ENCODE measurements at regions not wholly inside any gene's neighbourhood (a gene's known extent, or its start where the extent isn't known, plus 50 kb on each side); places are given as distances from the start of the nearest gene placed in this dataset.

DNA sequence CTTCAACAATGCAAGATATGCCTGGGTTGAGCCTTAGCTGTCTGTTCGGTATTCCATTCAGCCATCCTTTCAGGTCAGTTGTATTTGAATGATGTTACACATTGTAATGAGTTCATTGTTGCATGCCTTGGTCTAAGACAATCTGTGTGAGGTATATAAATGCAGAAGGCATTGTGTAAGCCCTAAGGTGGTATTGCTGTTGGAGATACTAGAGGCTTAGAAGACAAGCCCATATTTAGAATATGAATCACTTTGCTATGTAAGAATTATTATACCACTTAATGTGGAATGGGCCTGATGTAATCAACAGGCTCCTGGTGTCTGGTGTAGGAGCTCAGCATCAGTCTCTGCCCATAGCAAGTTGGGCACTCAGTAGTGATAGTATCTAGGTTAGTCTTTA, 473.4 kb upstream of the GNPDA2 start:
- no peak for DNase-seq

DNA sequence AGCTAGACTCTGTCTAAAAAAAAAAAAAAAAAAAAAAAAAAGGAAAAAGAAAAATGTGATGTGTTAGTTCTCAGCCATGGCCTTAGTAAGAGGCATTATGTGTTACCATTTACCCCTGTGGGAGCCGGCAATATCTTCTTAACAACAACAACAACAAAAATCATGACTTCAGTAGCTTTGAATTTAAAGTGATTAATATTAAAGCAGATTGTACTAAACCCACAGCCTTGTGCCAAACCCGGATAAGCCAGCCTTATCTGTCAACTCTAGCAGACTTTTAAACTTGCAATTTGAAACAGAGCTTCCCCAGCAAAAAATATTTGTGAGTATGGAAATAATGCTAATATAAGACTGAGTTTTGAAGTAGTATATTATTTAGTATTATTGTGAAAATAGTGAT, 462.1 kb upstream of the GNPDA2 start:
- DNase-seq: no peak

DNA sequence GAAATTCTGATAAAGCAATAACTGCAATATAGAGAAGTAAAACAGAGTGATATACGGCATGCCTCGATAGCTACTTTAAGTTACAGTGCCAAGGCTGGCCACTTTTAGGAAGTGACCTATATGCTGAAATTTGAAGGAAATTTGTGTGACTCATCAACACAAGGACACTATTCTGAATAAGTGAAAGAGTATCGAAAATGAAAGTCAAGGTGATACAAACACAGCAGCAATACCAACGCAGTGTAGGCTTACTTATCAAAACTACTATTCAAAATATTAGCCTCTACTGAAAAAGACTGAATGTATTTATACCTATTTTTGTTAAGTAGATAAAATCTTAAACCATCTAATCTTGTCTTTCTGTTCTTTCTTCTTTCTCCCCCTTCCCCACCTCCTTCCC, 459.9 kb upstream of the GNPDA2 start:
- no peak for DNase-seq

DNA sequence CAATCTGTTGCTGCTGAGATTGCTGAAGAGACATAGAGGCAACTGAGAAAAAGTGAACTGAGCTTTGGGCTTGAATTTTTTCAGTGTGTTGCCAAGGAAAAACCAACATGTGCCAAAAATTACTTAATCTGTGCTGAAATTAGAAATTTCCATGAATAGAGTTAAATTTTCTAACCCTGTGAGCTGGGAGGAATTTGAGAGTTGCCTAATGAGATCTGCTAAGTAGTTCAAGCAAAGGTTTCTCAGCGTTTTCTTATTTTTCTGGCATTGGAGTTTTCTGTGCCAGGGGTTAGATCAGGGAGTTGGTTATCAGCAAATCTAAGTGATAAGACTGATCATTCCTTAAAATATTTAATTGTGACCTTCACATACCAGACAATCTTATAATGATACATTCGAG, 457.5 kb upstream of the GNPDA2 start:
- no peak for DNase-seq

DNA sequence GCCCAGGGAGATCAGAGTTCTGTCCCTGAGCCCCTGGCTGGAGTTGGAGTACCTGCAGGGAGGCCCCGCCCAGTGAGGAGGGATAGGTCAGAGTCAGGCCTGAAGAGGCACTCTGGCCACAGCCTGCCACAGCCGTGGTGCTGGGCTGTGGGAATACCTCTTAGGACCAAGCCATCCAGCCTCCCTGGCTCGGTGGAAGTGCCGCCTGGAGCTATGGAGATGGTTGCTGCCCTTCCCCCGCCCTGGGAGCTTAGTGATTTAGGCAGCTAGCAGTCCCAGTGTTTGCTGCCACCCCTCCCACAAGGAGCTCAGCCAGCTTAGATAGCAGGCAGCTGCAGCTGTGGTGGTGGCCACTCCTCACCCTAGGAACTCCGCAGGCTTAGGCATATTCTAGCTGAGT, 446.3 kb upstream of the GNPDA2 start:
- no peak for DNase-seq

DNA sequence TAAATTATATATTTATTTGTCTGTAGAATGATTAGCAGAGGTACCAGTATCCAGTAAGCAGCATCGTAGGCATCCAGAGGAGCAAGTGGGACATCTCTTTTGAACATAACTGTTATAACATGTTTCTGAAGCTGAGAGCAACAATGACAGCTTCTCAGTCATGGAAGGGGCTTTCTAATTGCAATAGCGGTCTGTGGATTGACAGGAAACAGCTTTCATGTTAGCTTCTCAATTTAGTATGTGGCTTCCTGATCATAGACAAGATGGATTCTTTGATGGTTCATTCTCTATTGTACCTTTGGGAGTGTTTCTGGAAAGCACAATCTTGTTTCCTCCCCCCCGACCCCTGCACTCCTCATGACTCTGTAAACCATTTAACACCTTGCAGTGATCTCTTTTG, 434.6 kb upstream of the GNPDA2 start:
- no peak for DNase-seq

DNA sequence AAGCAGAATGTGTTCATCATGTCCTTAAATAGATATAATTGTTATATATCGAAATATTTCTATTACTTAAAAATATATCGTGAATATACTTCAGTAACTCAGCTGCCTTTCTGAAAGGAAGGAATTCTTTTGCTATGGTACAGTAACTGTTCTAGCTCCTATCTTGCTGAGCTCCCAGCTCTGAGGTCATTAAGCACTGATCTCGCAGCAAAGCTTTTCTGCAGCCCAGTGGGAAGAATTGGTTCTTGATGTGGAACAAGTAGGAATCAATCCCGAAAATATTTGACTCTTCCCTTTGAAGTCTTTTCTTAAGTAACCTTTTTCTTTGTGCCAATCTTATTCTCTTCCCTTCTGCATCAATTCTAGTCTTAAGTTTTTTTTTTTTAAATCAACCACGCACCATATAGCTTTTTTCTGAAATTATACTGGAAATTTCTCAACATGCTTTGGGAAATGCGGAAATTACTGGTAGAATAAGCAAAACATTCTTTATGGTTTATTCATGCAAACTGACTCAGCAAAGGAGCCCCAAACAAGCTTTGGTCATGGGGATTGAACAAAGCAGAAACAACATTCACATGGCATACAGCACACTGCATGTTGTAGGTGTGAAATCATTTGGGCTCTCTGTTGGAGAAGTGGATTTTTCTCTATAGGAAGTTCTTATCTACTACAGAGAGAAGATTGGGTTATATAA, 428.9 kb upstream of the GNPDA2 start:
- DNase-seq: no peak

DNA sequence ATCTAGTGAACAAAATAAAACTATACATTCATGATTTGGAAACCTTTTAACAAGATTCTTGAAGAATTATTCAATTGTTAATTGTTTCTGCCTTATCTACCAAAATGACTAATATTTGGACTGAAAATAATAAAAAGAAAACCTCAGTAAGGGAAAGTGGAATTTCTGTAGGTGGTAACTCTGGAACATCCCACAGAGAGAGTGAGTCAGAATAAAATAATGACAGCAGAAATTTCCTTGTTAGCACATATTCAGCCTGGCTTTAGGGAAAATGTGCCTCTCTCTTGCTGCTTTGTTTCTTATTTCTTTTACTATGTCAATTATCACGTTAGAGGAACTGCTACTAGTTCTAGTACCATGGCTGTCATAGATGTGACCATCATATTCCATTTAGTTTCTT, 421.5 kb upstream of the GNPDA2 start:
- no peak for DNase-seq

DNA sequence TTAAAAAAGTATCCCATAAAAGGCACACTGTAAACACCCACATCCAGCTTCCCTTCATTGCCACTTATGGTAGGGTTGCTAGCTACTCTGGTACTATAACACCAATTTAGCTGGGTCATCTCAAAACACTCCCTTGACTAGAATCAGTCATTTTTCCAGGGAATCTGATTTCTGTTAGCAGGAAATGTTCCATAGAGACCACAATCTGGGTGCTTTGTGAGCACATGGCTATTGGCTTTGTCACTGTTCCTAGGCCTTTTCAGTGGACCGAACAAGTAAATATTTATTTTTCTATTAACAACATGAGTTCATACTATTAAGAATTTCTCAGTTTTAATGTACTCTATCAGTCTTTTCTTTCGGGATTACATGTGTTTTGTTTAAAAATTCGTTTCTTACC, 404.7 kb upstream of the GNPDA2 start:
- DNase-seq: no peak

DNA sequence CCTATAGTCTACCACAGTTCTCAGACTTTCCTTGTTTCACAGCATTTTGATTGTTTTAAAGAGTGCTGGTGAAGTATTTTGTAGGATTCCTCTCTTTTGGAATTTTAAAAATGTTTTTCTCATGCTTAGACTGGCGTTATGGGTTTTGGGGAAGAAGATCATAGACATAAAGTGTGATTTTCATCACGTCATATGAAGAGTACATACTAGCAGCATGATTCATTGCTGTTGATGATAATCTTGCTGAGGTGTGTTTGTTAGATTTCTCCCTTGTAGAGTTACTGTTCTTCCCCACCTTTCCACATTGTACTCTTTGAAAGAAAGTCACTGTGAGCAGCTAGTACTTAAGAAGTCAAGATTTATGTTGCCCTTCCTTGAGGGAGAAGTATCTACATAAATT, 396.1 kb upstream of the GNPDA2 start:
- no peak for DNase-seq

DNA sequence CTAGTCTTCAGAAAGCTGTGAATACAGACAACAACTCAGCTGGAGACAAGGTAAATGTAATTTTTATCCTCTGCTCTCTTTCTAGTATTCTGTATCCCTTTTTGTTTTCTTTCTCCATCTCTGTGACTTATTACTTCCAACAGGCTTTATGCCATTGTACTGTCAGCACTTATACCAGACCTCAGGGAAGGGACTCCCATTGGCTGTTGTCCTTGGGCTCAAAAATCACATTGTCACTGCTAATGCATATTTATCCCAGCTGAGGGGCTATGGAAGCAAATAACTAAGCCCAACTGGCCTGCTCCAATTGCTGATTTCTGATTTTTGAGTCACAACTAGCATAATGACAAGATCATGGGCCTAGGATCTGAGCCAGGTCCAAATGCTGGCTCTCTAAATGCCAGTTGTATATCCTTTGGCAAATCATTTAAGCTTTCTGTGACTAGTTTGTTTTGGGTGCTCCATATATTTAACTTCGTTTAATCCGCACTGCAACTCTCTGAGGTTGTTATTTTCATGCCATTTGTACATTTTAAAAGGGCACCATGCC, 395.1 kb upstream of the GNPDA2 start:
- DNase-seq: no peak

DNA sequence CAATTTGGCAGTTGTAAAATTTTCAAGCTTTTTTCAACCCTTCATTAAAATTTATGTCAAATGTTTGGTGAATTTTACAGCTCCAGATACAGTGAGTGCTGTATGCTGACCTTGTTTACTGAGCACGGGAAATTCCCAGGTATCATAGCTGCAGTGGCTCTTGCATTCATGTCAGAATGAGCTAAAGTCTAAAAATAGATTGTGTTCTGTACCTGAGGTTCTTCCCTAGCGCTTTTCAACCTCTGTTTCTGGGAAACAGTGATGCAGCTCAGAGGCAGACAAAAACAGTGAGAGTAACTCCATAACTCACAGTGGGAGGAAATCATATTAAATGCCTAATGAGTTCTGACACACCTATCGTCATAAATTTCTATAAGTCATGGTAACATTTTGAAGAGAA, 393.8 kb upstream of the GNPDA2 start:
- DNase-seq: no peak

DNA sequence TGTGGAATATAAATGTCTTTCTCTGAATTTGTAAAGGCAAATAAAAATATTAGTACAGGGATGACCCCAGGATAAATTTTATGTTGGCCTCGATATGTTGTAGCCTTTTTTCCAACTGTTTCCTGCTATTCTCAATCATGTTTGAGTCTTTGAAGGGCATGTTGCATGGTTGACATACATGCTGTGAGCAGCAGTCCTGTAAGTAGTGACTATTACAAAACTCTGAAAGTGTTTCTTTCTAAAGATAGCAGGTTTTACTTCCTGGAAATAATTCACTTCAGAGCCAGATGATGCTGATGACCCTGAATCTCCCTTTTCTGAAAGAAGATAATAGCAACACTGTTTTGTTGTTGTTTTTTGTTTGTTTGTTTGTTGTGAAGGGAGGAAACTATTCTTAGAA, 393.0 kb upstream of the GNPDA2 start:
- no peak for DNase-seq

DNA sequence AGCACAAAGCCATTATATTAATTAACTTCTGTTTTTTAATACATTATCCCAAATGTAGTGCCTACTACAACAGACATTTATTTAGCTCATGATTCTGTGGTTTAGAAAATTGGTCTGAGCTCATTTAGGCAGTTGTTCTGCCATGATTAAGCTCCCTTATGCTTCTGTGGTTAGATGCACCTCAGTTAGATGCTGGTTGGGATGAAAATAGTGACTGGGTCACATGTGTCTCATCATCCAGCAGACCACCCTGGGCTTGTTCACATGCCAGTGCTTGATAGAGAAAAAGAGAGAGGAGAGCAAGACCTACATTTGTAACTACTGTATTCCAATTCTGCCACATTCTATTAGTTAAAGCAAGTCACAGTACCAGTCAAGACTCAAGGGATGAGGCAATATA, 376.4 kb upstream of the GNPDA2 start:
- DNase-seq: no peak

DNA sequence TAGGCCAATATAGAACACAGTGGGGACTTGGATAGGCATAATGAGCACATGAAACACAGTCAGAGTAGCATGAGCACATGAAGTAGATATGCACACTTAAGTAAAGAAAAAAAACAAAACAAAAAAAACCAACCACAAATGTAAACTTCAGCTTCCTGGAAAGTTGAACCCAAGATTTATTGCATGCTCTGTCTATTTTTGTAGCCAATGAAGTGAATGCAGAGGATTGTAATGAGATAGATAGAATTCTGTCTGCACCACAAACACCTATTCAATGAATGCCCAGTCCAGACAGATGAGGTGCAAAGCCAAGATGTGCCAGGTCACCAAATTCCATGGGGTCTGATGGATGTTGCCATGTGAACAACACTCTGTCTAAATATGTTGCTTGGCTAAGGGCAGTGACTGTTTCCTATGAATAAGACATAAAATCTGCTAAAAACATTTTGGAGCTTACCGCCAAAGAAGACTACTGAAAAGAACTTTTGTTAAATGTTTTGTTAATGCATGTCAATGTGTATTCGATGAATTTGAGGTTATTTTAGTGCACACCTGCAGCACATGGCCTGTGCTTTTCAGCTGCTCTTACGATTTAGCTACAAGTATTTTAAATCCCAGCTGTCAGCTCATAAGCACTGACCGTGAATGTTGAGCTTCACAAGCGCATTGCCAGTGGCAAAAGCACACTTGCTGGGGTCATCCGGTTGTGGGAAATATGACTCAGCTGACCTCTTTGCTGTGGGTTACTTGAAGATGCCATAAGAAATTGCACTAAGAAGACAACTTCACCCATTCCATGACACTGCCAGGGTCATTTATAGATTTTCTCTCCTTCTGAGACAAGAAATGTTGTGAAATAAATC, 374.8 kb upstream of the GNPDA2 start:
- DNase-seq: no peak

DNA sequence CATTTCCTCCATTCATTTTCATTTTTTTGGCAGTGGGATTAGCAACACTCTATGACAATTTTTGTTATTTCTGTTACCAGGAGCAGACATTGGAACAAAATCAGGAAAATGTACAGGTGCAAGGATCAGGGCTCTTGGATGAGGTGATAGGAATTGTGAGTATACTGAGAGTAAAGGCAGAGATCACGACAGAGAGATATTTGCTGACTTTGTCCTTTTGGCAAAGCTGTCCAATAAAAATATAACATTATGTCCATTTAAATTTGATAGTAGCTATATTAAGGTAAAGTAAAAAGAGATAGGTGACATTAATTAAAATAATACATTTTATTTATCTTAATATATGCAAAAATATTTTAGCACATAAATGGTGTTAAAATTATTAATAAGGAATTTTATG, 373.1 kb upstream of the GNPDA2 start:
- no peak for DNase-seq

DNA sequence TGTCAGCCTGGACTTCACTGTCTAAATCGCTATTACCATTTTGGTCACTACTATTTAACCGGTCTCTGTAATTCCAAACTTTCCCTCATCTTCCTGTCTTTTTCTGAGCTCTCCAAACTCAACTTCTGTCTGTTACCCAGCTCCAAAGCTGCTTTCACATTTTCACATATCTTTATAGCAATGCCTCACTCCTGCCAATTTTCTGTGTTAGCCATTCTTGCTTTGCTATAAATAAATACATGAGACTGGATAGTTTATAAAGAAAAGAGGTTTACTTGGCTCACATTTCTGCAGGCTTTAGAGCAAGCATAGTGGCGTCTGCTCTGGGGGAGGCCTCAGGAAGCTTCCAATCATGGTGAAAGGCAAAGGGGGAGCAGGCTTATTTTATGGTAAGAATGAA, 368.3 kb upstream of the GNPDA2 start:
- DNase-seq: no peak

DNA sequence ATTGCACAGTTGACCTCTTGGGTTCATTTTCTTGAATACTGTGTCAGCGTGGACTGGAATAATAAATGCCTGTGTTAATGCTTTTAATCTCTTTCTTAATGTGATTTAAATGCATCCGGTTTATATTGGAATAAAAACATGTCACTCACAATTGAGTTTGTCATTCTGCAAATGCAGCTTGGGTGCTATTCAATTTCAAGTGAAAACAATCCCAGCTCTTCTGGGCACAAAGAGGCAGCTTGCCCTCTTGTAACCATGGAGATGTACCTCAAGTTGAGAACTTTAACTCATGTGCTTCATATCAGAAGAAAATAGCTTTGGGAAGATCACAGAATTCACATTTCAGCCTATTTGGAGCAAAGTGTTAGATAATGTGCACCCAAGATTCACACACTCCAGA, 355.7 kb upstream of the GNPDA2 start:
- no peak for DNase-seq

DNA sequence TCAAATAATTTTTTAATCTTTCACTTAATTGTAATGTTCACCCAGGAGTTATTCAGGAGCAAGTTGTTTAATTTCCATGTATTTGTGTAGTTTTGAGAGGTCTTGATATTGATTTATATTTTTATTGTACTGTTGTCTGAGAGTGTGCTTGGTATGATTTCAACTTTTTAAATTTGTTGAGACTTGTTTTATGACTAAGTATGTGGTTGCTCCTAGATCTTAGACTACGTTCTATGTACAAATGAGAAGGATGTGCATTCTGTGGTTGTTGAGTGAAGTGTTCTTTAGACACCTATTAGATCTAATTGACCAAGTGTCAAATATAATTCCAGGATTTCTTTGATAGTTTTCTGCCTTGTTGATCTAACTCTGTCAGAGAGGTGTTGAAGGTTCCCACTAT, 353.3 kb upstream of the GNPDA2 start:
- no peak for DNase-seq

DNA sequence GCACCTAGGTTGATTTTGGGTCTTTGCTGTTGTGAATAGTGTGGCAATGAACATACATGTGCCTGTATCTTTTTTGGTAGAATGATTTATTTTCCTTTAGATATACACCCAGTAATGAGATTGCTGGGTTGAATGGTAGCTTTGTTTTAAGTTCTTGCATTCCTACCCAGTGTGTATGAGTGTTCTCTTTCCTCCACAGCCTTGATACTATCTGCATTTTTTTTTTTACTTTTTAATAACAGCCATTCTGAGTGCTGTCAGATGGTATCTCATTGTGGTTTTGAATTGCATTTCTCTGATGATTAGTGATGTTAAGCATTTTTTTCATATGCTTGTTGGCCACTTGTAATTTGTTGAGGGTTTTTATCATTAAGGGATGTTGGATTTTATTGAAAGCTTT, 351.8 kb upstream of the GNPDA2 start:
- no peak for DNase-seq

DNA sequence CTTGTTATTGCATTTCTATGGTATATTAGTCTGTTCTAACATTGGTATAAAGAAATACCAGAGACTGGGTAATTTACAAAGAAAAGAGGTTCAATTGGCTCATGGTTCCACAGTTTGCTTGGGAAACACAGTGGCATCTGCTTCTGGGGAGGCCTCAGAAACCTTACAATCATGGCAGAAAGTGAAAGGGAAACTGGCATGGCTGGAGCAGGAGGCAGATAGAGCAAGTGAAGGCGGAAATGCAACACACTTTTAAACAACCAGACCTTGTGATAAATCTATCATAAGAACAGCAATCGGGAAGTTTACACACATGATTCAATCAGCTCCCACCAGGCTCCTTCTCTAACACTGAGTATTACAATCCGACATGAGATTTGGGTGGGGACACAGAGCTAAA, 346.6 kb upstream of the GNPDA2 start:
- DNase-seq: no peak

DNA sequence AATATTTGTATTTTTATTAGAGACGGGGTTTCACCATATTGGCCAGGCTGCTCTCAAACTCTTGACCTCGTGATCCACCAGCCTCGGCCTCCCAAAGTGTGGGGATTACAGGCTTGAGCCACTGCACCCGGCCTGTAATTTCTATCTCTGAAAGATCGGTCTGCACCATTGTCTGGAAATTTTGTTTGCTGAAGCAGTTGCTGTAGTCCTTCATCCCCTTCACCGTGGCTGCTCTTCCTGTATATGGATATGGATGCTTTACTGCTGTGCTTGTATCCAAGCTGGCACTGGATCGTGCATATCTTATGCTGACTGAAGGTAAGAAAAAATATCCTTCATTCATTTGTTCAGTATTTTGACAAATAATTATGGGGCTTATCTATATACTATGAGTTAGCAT, 338.4 kb upstream of the GNPDA2 start:
- no peak for DNase-seq

DNA sequence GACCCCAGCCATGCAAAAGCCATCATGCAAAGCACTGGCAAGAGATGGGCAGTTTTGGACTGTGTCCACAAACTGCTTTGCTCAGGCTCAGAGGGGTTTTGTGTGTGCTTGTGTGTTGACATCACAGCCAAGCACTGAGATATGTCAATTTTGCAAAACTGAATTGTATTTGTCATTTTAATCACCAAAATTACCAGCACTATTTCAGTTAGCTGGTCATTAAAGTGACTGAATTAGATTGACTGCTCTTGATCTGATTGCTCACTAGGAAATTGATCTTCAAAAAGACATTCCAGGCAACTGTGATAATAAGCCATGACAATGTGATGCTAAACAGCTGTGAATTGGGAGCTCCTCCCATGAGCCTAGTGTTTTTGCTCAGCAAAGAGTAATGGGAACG, 337.3 kb upstream of the GNPDA2 start:
- no peak for DNase-seq

DNA sequence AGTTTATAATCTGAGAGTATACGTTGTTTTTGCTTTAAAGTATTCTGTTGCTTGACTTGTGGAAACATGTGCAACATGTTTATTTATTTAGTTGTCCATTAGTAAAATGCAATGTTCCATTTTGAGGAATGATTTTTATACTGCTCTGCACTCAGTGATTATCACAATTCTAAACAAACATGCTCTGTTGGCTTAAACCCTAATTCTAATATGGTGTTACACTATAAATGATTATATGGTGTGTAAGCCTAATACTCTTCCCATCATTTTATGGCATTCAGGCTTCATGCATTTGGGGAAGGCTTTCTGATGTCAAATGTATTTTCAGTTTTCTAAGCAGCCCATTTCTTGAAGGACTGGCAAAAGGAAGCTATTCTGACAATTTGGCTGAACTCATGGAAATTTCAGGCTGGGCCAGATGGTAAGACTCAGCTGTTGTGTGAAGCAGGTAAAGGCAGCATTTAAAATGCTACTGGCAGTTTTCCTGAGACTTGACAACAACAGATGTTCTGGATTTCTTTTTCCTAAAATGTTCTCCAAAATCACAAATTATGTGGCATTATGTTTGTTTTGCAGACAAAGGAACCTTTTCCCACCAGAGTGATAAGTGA, 336.7 kb upstream of the GNPDA2 start:
- DNase-seq: no peak
